HG03066 (cell line): ENCODE measurements at regions not wholly inside any gene's neighbourhood (a gene's known extent, or its start where the extent isn't known, plus 50 kb on each side); places are given as distances from the start of the nearest gene placed in this dataset.

Source experiments
- ATAC-seq: cut with Tn5 transposase; IDR thresholded peaks from one replicate; pipeline ENCODE4 v1.9.1; 2021; ENCODE audit warnings: low read depth; ENCODE audit not compliant: unreplicated experiment

DNA sequence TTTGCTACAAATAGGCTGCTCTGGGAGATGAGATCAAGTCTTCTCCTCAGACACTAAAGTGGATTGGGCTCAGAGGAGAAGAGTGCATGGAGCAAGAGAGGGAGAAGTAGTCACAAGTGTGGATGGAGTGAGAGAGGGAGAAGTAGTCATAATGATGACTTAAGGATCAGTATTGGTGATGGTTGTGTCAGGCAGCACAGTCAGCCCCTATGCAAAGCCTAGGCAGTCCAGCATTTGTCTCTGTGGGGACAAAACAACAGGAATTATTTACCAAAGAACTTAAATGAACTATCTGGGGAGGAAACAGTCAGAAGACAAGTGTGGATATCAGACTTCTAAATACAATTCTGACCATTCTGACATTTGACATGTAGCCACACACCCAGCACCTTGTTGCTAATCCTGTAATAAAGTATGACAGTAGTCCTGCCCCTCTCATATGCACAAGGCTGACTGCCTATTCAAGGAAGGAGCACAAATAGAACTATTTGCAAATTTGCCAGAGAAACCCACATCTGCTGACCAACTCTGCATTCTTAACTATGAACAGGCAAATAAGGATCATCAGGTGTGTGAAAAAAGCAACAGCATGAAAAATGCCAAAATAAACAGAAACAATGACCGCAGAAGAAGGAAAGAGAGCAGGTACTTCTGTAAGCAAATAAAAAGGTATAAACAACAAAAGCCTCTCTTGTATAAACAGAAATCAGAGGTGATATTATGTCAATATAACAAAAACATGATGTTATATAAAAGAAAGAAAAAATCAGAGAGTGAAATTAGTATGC, 1597.9 kb upstream of the ACVR2A start:
- ATAC-seq: no peak

DNA sequence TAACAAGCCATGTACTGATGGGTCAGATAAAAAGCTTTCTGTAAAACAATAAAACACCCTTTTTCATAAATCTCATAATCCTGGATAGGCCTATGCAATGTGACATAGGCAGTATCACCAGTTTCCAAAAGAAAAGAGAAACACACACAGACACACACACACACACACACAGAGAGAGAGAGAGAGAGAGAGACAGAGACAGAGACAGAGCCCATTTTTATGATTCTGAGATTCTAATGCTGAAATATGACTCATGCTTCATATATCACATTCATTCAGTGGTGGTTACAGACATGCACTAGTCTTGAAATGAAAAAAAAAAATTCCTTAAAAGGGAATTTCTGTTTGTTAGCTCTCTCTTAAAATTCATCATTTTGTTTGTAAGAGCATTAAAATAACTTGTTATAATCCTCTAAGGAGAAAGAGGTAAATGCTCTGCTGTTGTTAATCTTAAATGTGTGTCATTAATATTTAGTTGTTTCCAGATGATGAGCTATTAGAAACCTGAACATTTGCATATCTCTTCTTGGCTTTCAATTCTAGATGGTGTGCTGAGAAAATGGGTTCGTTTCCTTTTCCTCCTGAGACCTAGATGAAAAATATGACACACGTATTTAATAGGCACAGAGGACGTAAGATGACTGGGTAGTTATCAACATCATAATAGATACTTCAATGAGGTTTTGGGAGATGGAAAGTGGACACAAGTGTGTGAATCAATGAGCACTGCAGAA, 1598.7 kb upstream of the ACVR2A start:
- no peak for ATAC-seq

DNA sequence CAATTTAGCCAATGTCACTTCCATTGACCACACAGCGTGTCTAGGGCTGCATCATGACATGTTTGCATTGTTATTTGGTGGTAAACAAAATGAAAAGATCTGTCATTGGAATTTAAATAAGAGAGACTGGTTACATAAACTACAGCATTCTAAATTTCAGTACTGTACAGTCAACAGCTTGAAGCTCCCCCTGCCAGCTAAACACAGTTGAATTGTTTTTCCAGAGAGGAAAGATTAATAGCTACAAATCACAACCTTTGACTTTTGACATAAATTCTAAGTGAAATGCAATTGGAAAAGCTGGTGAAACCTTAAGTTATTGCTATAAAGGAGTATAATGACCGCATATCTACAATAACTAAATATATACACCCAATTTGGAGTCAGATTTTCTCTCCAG, 1600.0 kb upstream of the ACVR2A start:
- ATAC-seq: no peak

DNA sequence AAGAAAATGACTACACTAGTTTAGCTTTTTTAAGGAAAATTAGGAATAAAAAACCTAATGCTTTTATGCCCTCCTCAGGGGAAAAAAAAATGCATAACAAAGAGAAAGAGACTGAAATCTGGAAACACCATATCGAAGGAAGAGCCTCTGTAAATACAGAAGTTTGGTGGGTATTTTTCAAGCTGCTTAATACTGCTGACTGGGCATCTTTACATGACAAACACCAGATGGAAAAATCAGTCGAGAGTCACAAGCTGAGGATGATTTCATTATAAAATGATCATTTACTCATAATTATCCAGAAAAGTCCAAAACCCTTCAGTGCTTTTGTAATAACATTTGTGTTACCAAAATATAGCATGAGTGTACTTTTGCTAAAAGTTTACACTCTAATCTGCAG, 1600.7 kb upstream of the ACVR2A start:
- no peak for ATAC-seq

DNA sequence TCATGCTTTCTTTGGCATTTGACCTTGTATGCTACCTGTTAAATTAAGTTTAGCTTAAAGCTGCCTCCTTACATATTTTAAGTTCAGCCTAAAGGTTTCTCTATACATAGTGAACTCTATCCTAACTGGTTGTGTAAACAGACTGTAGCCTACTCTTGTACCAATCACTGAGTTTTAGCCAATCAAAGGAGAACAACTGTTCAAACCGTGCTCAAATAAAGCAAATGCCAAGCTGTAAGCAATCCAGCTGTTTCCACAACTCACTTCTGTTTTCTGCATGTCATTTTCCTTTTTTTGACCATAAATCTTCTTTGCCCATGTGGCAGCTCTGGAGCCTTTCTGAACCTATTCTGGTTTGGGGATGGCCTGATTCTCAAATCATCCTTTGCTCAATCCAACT, 1603.8 kb upstream of the ACVR2A start:
- ATAC-seq: no peak

DNA sequence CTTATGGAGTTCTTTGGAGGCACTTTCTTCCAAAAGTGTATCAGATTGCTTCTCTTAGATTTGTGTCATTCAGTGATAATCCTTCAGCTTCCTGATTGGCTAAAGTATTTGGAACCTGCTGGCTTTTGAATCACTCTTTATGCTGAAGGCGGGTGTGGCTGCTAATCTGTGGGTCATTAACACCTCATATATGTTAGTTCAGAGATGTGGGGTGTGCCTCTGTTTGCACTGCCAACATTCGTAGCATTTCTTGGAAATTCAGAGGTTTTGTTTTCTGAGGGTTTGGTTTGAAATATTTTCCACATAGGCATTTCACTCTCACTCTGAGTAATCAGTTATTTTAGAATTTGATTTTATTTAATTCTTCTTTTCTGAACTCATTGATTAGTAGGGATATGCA, 1604.4 kb upstream of the ACVR2A start:
- no peak for ATAC-seq

DNA sequence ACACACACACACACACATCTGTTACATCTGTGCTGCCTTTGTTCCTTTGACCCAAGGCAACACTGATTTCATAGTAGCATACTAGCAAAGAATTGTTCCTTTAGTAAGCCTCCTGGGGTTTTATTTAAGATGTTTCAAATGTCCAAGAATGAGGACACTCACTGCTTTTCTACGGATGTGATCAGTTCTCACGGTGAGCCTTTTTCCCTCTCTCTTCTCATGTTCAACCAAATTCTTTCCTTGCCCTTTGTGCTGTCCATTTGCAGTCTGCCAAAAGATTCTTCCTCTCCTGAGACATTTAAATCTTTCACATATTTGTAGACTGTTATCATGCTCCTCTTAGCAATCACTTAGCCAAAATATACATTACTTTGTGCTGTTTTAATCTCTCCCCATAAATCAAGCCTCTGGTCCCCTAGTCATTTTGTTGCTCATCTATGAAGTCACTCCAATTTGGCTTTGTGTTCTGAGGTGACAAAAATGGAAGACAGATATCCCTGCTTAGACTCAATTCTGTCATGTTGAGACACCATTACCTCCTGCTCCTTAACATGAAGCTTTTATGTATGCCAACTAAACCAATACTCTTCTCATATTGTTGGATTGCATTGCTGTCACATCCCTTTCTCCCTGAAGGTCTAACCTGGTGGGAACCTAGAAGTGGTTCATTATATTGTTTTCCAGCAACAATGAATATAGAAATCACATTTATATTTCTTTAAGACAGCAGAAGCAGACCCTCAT, 1605.3 kb upstream of the ACVR2A start:
- no peak for ATAC-seq

DNA sequence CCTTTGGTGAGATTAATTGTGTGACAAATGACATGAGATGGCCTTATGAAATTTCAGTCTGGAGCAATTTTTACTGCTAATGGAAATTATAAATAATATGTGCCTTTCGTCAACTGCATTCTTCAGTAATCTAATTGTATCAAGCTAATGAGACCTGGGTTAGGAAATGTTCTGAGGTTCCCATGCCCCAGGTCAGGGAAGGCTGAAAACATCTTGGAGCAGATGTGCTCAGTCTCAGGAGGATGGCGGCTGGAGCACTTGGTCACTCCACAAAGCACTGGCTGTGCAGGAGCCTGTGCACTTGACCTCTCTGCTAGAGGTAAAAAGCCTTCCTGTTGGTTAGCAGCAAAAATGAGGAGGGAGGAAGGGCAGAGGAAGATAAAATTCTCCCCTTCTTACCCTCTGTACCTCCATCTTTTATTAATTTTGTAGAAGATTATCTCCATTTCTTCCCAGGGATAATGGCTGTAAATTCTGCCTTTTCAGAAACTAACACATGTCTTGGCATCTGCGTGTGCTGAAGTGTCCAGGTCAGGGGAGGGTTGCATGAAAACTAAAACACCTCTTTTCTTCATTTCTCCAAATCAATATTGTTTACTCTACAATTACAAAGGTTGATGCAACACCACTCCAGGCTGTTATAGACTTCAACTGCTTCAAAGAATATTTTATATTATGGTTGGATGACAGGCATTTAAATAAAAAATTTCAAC, 1606.4 kb upstream of the ACVR2A start:
- no peak for ATAC-seq

DNA sequence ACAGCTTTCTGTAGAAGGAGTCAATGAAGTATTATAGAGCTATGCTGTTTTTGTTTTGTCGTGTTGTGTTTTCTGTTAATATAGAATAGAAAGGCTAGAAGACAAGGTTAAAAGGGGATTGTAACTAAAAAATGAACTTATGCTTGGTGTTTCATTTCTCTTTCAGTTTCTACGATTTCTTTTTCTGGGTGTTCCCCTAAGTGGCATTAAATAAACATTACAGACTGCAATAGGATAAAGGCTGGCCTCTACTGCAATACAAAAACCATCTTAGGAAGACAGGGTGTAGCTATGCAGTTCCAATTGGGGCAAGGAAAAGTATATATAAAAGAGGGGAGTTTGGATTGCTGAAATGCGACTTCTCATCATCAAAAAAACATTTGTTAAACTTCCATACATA, 1609.7 kb upstream of the ACVR2A start:
- ATAC-seq: no peak

DNA sequence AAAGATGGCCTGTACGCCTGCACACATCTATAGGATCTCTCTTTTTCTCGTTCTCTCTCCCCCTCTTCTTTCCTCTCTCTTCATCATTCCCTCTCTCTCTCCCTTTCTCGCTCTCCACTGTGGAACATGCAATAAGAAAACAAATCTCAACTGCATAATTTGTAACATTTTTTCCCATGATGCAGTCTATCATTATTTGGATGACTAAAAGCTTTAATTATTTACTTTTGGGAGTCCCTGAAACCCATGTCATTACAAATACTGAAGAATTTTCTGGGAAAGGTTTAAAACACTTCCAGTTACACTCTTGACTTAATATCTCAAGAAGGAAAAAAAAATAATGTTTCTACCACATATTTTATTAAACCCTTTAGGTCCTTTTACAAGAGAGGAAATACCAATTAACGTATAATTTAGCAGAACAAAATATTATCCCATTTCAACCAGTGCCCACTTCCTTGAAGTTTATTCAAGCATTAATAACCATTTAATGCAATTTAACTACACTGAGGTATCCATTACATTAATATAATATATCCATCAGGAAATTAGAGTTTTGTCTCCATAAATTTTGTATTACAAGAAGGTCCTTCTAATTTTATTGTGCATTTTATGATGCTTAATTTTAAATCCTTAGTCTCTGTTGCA, 1615.2 kb upstream of the ACVR2A start:
- ATAC-seq: no peak

DNA sequence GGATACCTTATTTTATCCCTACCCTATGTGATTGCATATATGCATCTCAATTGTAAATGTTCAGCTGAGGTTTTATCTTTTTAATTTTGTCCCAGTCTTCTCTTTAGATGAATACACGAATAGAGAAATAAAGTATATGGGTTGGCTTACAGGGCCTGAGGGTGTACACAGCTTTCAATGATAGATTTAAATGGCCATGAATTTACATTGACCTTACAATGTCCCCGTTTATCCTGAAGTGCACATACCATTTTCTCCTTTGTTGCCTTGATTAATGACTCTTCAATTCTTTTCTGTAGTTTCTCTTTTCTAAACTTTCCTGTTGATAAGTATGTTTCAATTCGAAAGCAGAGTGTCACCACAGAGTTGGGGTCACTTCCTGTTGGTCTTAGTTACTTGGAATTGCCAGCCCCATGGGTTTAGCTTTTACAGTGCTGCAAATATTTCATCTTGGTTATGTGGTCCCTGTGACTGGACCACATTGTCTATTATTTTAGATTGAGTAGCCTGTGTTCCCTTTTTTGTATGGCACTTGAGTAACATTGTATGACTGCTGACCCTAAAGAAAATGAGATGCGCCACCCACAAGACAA, 1616.3 kb upstream of the ACVR2A start:
- ATAC-seq: no peak

DNA sequence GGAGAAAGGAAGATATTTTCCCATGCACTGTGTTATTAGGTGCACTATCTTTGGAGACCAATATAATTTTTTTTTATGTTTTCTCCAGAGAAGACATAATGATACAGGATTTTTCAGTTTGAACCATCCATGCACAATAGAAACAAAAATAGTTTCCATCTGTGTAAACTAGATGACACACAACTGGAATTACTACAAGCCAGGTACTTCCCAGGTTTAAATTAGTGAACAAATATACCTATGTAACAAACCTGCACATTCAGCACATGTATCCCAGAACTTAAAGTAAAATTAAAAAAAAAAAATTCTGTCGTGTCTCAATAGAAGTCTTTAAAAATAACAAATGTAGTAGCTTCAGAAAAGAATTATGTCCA, 1616.8 kb upstream of the ACVR2A start:
- ATAC-seq: no peak

DNA sequence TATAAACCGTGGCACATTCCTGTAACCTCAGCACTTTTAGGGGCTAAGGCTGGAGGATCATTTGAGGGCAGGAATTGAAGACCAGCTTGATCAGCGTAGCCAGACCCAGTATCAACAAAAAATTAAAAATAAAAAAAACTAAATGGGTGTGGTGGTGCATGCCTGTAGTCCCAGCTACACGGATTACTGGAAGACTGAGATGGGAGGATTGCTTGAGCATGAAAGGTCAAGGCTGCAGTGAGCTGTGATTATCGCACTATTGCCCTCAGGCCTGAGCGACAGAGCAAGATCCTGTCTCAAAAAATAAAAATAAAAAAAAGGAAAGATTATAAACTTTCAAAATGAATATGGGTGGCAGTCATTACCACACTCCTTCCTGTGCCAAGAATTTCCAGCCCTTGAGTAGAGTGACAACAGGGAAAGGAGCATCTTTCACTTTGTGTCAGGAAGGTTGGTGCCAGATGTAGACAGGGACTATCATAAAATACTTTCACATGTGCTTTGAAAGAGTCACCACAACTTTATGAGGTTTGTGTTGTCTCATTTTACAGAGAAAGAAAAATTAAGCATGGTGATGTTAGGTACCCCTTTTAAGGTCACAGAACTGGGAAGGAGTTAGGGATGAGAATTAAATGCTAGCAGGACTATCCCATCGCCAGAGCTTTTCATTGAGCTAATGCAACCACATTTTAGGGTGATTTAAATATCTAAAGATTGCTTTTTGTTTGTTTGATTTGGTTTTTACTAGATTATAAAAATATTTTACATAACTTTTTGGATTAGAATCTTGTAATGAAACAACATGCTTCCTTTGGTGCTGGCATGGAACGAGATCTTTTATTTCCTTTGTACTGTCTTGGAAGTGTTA, 1617.4 kb upstream of the ACVR2A start:
- no peak for ATAC-seq

DNA sequence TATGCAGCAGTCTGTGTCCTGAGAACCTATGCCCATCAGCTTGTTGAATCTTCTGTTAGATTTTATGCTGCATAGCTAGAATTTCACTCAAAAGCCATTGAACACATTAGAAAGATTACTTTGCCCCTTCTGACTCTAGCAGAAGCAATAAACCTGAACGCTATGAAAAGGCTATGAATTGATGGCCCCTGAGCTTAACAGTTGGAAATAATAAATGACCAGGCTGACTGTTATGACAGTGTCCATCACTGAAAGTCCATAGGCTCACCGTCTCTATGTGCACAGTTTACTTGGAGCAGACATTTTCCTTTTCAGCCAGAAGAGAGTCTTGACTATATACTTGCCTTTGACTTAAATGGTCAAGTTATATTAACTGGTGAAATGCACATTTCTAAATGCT, 1618.8 kb upstream of the ACVR2A start:
- no peak for ATAC-seq

DNA sequence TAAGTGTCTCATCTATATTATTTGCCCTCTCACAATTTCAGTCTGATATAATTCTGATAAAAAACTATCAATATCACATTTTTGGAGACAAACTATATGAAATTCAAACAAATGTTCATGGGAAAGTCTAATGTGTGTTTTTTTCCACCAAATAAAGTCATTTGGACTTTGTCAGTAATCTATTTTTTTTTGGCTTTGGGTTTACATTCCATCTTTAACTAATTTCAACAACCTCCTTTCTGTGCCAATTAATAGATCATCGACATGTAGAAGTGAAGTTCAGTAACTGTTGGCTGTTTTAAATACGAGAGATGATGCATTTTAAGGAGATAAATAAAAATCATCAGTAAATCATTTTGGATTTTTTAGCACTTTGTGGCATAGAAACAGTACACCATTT, 1623.0 kb upstream of the ACVR2A start:
- no peak for ATAC-seq

DNA sequence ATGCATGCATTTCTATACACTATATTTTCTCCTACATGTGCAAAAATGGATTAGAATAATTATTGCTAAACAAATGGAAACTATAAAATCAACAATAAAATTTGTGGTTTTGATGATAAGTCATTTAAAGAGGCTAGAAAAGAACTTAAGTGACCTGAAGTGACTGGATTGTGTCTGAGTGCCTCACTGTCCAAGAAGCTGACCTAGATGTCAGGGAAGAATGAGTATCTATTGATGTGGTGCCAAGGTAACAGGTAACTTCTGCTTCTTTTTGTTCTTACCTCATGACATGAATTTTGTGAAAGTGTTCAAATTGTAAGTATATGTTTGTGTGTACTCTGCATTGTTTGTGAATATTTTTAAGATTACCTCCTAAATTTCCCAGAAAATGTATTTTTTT, 1623.9 kb upstream of the ACVR2A start:
- ATAC-seq: no peak

DNA sequence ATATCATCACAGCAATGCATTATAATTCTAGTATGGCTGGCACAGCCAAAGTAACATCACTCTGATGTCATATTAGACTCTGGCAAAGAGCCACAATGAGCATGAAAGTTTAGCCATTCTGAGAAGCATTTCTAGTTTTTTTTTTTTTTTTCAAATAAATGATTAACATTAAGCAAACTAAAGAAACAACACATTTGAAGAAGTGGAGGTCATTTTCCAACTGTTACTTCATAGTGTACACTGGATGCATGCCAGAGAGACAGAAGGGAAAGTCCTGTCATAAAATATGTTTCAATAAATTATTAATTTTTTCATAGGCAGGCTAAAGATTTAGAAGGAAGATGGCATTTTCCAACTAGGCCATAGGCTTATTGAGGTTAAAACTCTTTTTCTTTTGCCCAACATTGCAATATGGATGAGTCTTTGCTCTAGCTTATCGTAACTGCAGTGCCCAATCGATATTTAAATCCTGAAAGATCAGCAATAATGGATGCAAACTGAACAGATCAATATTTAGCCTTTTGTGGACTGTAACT, 1630.4 kb upstream of the ACVR2A start:
- ATAC-seq: no peak

DNA sequence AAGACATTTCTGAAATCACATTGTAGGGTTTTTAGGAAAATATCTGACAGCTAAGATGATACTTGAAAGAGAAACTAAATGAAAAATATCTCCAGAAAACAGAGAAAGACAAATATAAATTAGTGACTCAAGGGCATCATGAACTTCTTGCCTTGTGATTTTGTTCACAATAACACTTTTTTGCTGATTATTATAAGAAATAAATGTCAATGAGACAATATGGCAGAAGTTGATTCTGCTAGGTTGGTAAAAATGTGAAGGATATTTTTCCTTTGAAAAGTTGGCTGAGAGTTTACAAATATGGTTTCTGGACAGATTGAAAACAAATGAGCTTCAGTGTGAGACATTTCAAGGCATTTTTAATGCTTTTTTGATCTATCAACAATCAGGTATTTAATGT, 1631.2 kb upstream of the ACVR2A start:
- no peak for ATAC-seq

DNA sequence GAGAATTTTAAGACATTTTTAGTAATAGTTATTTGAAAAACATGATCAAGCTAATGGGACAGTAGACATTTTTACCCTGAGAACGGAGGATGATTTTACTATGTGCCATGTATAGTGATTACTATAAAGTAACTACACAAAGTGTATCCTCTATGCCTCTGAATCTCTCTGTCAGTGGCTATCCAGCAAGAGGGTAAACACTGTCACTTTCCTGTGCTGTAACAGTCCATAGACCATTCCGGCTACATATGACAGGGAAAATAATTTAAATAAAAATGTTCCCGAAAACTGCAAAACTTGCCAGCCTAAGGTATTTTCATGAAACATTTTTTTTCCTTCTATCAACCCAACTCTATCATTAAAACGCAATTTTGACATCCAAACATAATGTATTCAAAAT, 1632.2 kb upstream of the ACVR2A start:
- ATAC-seq: no peak
